ENCODE measurements at regions not wholly inside any gene's neighbourhood (a gene's known extent, or its start where the extent isn't known, plus 50 kb on each side); places are given as distances from the start of the nearest gene placed in this dataset.

DNA sequence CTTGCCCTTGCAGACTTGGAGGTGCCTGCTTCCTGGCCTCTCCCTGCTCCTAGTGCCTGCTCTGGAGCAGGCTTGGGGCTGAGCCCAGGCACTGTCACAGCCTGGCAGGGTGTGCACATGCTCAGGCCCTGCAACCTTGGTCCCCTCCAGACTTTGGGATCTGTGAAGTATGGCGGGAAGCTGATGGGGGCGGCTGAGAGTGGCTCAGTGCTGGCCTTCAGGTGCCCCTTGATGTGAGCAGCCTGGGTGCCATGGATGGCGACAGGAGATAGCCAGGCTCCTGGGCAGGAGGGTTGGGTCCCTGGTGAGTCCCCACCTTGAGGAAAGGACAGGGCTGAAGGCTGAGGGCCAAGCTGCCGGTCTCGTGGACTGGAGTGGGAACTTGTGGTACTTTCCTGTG is 700.4 kb upstream of the KCND2 start:
- CTCF ChIA-PET: no interaction called here
- no peak overlapping the region for H3K4me3 ChIP-seq (ENCODE audit: control insufficient read depth in 1 of 7, extremely low read depth in 1 of 7, insufficient read depth in 4 of 7, low read depth in 2 of 7, low read length in 6 of 7)
- H3K27ac ChIP-seq (ENCODE audit: insufficient read depth in 1 of 2, low read depth in 1 of 2, low read length in 2 of 2, poor library complexity in 1 of 2, severe bottlenecking in 2 of 2): no peak overlapping the region
- no peaks in the 10 kb centered on the region for H3K4me1 ChIP-seq (ENCODE audit: control extremely low read depth in 1 of 4, control insufficient read depth in 4 of 4, insufficient read depth in 4 of 4, low read length in 3 of 4)
- POLR2A ChIA-PET: no interaction called here
- 92% methylated on average over 5 of the region's 5 CpGs for WGBS (ENCODE audit: insufficient coverage)
- H3K27me3 ChIP-seq (replicated peaks in 2 of 5; ENCODE audit: control insufficient read depth in 4 of 5, insufficient read depth in 5 of 5, low read length in 4 of 5): no peaks in the 10 kb centered on the region
- H3K9me3 ChIP-seq (ENCODE audit: control extremely low read depth in 1 of 5, control insufficient read depth in 4 of 5, insufficient read depth in 2 of 5, low read depth in 1 of 5, low read length in 4 of 5): no peaks in the 10 kb centered on the region
- no peaks in the 10 kb centered on the region for H3K36me3 ChIP-seq (ENCODE audit: control insufficient read depth in 4 of 4, insufficient read depth in 4 of 4, low read length in 3 of 4)
- DNase-seq: no peak

GRCh38 chr7:119578116-119578515 is 694.9 kb upstream of the KCND2 start:
- Histone ChIP-seq H3K4me3 (ENCODE audit: control insufficient read depth in 1 of 7, extremely low read depth in 1 of 7, insufficient read depth in 4 of 7, low read depth in 2 of 7, low read length in 6 of 7) (no peak overlapping the region), H3K36me3 (ENCODE audit: control insufficient read depth in 4 of 4, insufficient read depth in 4 of 4, low read length in 3 of 4) (no peaks in the 10 kb centered on the region), H3K9me3 (ENCODE audit: control extremely low read depth in 1 of 5, control insufficient read depth in 4 of 5, insufficient read depth in 2 of 5, low read depth in 1 of 5, low read length in 4 of 5) (no peaks in the 10 kb centered on the region), H3K4me1 (ENCODE audit: control extremely low read depth in 1 of 4, control insufficient read depth in 4 of 4, insufficient read depth in 4 of 4, low read length in 3 of 4) (no peaks in the 10 kb centered on the region), H3K27ac (ENCODE audit: insufficient read depth in 1 of 2, low read depth in 1 of 2, low read length in 2 of 2, poor library complexity in 1 of 2, severe bottlenecking in 2 of 2) (no peak overlapping the region), H3K27me3 (replicated peaks in 2 of 5; ENCODE audit: control insufficient read depth in 4 of 5, insufficient read depth in 5 of 5, low read length in 4 of 5) (no peaks in the 10 kb centered on the region)
- DNase-seq: no peak
- 80% methylated on average over 1 of the region's 2 CpGs for WGBS (ENCODE audit: insufficient coverage)
- POLR2A ChIA-PET: no interaction called here
- CTCF ChIA-PET: interaction anchor here (1.5 kb wide), 1 partner anchor 28 kb away, joined by 3 read pairs; no protein-coding TSS in a partner anchor

GRCh38 chr7:119594956-119595355 is 678.0 kb upstream of the KCND2 start:
- Histone ChIP-seq H3K4me3 (ENCODE audit: control insufficient read depth in 1 of 7, extremely low read depth in 1 of 7, insufficient read depth in 4 of 7, low read depth in 2 of 7, low read length in 6 of 7) (no peak overlapping the region), H3K36me3 (ENCODE audit: control insufficient read depth in 4 of 4, insufficient read depth in 4 of 4, low read length in 3 of 4) (no peaks in the 10 kb centered on the region), H3K27me3 (replicated peaks in 2 of 5; ENCODE audit: control insufficient read depth in 4 of 5, insufficient read depth in 5 of 5, low read length in 4 of 5) (no peaks in the 10 kb centered on the region), H3K27ac (ENCODE audit: insufficient read depth in 1 of 2, low read depth in 1 of 2, low read length in 2 of 2, poor library complexity in 1 of 2, severe bottlenecking in 2 of 2) (no peak overlapping the region), H3K4me1 (ENCODE audit: control extremely low read depth in 1 of 4, control insufficient read depth in 4 of 4, insufficient read depth in 4 of 4, low read length in 3 of 4) (no peaks in the 10 kb centered on the region), H3K9me3 (ENCODE audit: control extremely low read depth in 1 of 5, control insufficient read depth in 4 of 5, insufficient read depth in 2 of 5, low read depth in 1 of 5, low read length in 4 of 5) (no peaks in the 10 kb centered on the region)
- 60% methylated on average over 3 of the region's 4 CpGs for WGBS (ENCODE audit: insufficient coverage)
- POLR2A ChIA-PET: no interaction called here
- no peak for DNase-seq
- CTCF ChIA-PET: no interaction called here

DNA sequence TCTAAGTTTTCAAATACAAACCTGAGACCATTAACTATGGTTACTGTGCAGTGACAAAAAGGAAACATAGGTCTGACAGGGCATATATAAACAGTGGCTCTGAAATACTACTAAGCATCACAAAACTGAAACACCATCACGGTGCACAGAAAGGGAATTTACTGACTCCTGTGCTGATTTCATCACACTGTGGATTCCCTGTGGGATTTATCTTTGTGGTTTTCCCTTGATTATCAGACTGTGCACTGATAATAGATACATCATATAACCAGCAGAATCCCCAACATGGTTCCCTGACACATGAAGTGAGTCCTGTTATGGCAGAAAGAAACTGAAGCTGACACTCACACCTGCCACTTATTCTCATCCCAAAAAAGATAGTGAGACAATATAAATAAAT is 676.3 kb upstream of the KCND2 start:
- WGBS (ENCODE audit: insufficient coverage): 75% methylated on average over 1 of the region's 1 CpG
- H3K27ac ChIP-seq (ENCODE audit: insufficient read depth in 1 of 2, low read depth in 1 of 2, low read length in 2 of 2, poor library complexity in 1 of 2, severe bottlenecking in 2 of 2): no peak overlapping the region
- H3K4me3 ChIP-seq (ENCODE audit: control insufficient read depth in 1 of 7, extremely low read depth in 1 of 7, insufficient read depth in 4 of 7, low read depth in 2 of 7, low read length in 6 of 7): no peak overlapping the region
- no peak for DNase-seq
- ChIA-PET CTCF (no interaction called here), POLR2A (no interaction called here)
- no peaks in the 10 kb centered on the region for H3K9me3 ChIP-seq (ENCODE audit: control extremely low read depth in 1 of 5, control insufficient read depth in 4 of 5, insufficient read depth in 2 of 5, low read depth in 1 of 5, low read length in 4 of 5)
- no peaks in the 10 kb centered on the region for H3K36me3 ChIP-seq (ENCODE audit: control insufficient read depth in 4 of 4, insufficient read depth in 4 of 4, low read length in 3 of 4)
- H3K4me1 ChIP-seq (ENCODE audit: control extremely low read depth in 1 of 4, control insufficient read depth in 4 of 4, insufficient read depth in 4 of 4, low read length in 3 of 4): no peaks in the 10 kb centered on the region
- H3K27me3 ChIP-seq (replicated peaks in 2 of 5; ENCODE audit: control insufficient read depth in 4 of 5, insufficient read depth in 5 of 5, low read length in 4 of 5): no peaks in the 10 kb centered on the region

GRCh38 chr7:119606297-119606696 is 666.7 kb upstream of the KCND2 start:
- no peaks in the 10 kb centered on the region for H3K4me1 ChIP-seq (ENCODE audit: control extremely low read depth in 1 of 4, control insufficient read depth in 4 of 4, insufficient read depth in 4 of 4, low read length in 3 of 4)
- ChIA-PET POLR2A (no interaction called here), CTCF (no interaction called here)
- no peaks in the 10 kb centered on the region for H3K27me3 ChIP-seq (replicated peaks in 2 of 5; ENCODE audit: control insufficient read depth in 4 of 5, insufficient read depth in 5 of 5, low read length in 4 of 5)
- H3K4me3 ChIP-seq (ENCODE audit: control insufficient read depth in 1 of 7, extremely low read depth in 1 of 7, insufficient read depth in 4 of 7, low read depth in 2 of 7, low read length in 6 of 7): no peak overlapping the region
- peaks cover 0 to 3% (median 0%) of the 10 kb centered on the region in 5 experiments for H3K9me3 ChIP-seq (ENCODE audit: control extremely low read depth in 1 of 5, control insufficient read depth in 4 of 5, insufficient read depth in 2 of 5, low read depth in 1 of 5, low read length in 4 of 5)
- no peaks in the 10 kb centered on the region for H3K36me3 ChIP-seq (ENCODE audit: control insufficient read depth in 4 of 4, insufficient read depth in 4 of 4, low read length in 3 of 4)
- DNase-seq: no peak
- H3K27ac ChIP-seq (ENCODE audit: insufficient read depth in 1 of 2, low read depth in 1 of 2, low read length in 2 of 2, poor library complexity in 1 of 2, severe bottlenecking in 2 of 2): no peak overlapping the region
- WGBS (ENCODE audit: insufficient coverage): 88% methylated on average over 1 of the region's 1 CpG

DNA sequence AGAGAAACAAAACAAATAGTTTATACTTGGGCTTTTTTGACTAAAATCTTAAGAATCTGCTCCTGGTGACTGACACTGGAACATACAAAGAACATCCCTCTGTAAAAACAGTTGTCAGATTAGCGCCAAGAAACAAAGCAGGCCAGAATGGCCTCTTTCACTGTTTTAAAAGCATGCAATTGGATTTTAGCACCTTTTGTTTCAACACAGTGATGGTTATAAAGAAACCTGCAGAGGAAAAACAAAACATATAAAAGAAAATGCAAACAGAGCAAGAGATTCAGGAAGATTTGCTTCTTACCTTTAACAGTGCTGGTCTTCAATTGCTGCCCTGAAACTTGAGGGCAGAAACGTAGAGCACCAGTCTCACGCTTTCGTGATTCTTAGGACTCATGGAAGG is 652.2 kb upstream of the KCND2 start:
- Histone ChIP-seq H3K36me3 (ENCODE audit: control insufficient read depth in 4 of 4, insufficient read depth in 4 of 4, low read length in 3 of 4) (no peaks in the 10 kb centered on the region), H3K27me3 (replicated peaks in 2 of 5; ENCODE audit: control insufficient read depth in 4 of 5, insufficient read depth in 5 of 5, low read length in 4 of 5) (no peaks in the 10 kb centered on the region), H3K4me1 (ENCODE audit: control extremely low read depth in 1 of 4, control insufficient read depth in 4 of 4, insufficient read depth in 4 of 4, low read length in 3 of 4) (no peaks in the 10 kb centered on the region), H3K4me3 (ENCODE audit: control insufficient read depth in 1 of 7, extremely low read depth in 1 of 7, insufficient read depth in 4 of 7, low read depth in 2 of 7, low read length in 6 of 7) (no peak overlapping the region), H3K27ac (ENCODE audit: insufficient read depth in 1 of 2, low read depth in 1 of 2, low read length in 2 of 2, poor library complexity in 1 of 2, severe bottlenecking in 2 of 2) (no peak overlapping the region), H3K9me3 (ENCODE audit: control extremely low read depth in 1 of 5, control insufficient read depth in 4 of 5, insufficient read depth in 2 of 5, low read depth in 1 of 5, low read length in 4 of 5) (no peaks in the 10 kb centered on the region)
- ChIA-PET CTCF (no interaction called here), POLR2A (no interaction called here)
- 64% methylated on average over 3 of the region's 4 CpGs for WGBS (ENCODE audit: insufficient coverage)
- no peak for DNase-seq

DNA sequence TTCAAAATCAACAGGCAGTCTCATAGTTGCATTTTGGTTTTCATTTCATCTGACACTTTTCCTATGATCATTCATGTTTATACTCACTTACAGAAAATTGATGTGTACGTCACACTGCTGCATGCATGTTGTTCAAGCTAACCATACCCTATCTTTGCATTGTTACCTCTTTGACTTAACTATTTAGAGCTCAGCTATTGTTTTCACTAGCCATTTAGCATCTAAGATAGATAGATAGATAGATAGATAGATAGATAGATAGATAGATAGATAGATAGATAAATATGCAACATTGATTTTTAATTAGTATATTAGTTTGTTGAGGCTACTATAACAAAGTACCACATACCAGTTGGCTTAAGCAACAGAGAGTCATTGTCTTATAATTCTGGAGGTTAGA is 649.5 kb upstream of the KCND2 start:
- H3K9me3 ChIP-seq (ENCODE audit: control extremely low read depth in 1 of 5, control insufficient read depth in 4 of 5, insufficient read depth in 2 of 5, low read depth in 1 of 5, low read length in 4 of 5): no peaks in the 10 kb centered on the region
- WGBS (ENCODE audit: insufficient coverage): no CpG with 5 or more reads among the region's 1 CpG
- H3K27ac ChIP-seq (ENCODE audit: insufficient read depth in 1 of 2, low read depth in 1 of 2, low read length in 2 of 2, poor library complexity in 1 of 2, severe bottlenecking in 2 of 2): no peak overlapping the region
- DNase-seq: no peak
- no peak overlapping the region for H3K4me3 ChIP-seq (ENCODE audit: control insufficient read depth in 1 of 7, extremely low read depth in 1 of 7, insufficient read depth in 4 of 7, low read depth in 2 of 7, low read length in 6 of 7)
- no peaks in the 10 kb centered on the region for H3K27me3 ChIP-seq (replicated peaks in 2 of 5; ENCODE audit: control insufficient read depth in 4 of 5, insufficient read depth in 5 of 5, low read length in 4 of 5)
- H3K36me3 ChIP-seq (ENCODE audit: control insufficient read depth in 4 of 4, insufficient read depth in 4 of 4, low read length in 3 of 4): no peaks in the 10 kb centered on the region
- H3K4me1 ChIP-seq (ENCODE audit: control extremely low read depth in 1 of 4, control insufficient read depth in 4 of 4, insufficient read depth in 4 of 4, low read length in 3 of 4): no peaks in the 10 kb centered on the region
- ChIA-PET POLR2A (no interaction called here), CTCF (no interaction called here)
